Stimulated activated CD8-positive, alpha-beta memory T cell treated with anti-CD3 and anti-CD28 coated beads, Interleukin-2, amount 100 ng/mL, for 48 hours (primary cell): ENCODE measurements at regions not wholly inside any gene's neighbourhood (a gene's known extent, or its start where the extent isn't known, plus 50 kb on each side); places are given as distances from the start of the nearest gene placed in this dataset.

ENCODE experiments used
- DNase-seq, 2 donors: peaks; one replicate each; pipeline ENCODE4 v3.0.0-alpha.2; 2020; ENCODE audit warnings: low read depth in 2 of 2

- DNase-seq: no peak
Measured at GRCh38 chr1:30129421-30130055, 593.8 kb downstream of the MATN1 start.

GRCh38 chr1:30129001-30129408 lies 594.4 kb downstream of the MATN1 start:
- no peak for DNase-seq

GRCh38 chr1:30126848-30127247 lies 596.5 kb downstream of the MATN1 start:
- DNase-seq: no peak

GRCh38 chr1:30125821-30126170 lies 597.6 kb downstream of the MATN1 start:
- DNase-seq: no peak

- DNase-seq: no peak
Measured at GRCh38 chr1:30125021-30125820, 598.2 kb downstream of the MATN1 start.

GRCh38 chr1:30123896-30124295 lies 599.5 kb downstream of the MATN1 start:
- DNase-seq: no peak

GRCh38 chr1:30123036-30123435 lies 600.3 kb downstream of the MATN1 start:
- no peak for DNase-seq

GRCh38 chr1:30120245-30121000 lies 603.0 kb downstream of the MATN1 start:
- DNase-seq: no peak

GRCh38 chr1:30117685-30118084 lies 605.7 kb downstream of the MATN1 start:
- DNase-seq: no peak

GRCh38 chr1:30111431-30111830 lies 612.0 kb downstream of the MATN1 start:
- DNase-seq: peak in 1 of 2 donors; percentile 5

GRCh38 chr1:30110846-30111245 lies 612.5 kb downstream of the MATN1 start:
- DNase-seq: no peak

GRCh38 chr1:30109853-30110252 lies 613.5 kb downstream of the MATN1 start:
- no peak for DNase-seq

GRCh38 chr1:30108186-30108585 lies 615.2 kb downstream of the MATN1 start:
- DNase-seq: no peak

GRCh38 chr1:30106125-30106524 lies 617.3 kb downstream of the MATN1 start:
- peak in 1 of 2 donors; percentile 5 for DNase-seq

- no peak for DNase-seq
Measured at GRCh38 chr1:30104551-30104950, 618.8 kb downstream of the MATN1 start.

GRCh38 chr1:30103708-30104411 lies 619.5 kb downstream of the MATN1 start:
- no peak for DNase-seq

GRCh38 chr1:30102605-30103004 lies 620.8 kb downstream of the MATN1 start:
- no peak for DNase-seq

- DNase-seq: no peak
Measured at GRCh38 chr1:30101487-30102227, 621.7 kb downstream of the MATN1 start.

GRCh38 chr1:30101016-30101415 lies 622.4 kb downstream of the MATN1 start:
- DNase-seq: no peak

- no peak for DNase-seq
Measured at GRCh38 chr1:30100524-30100862, 622.9 kb downstream of the MATN1 start.
